Upper lobe of left lung (tissue), 4 donors: ENCODE measurements at regions not wholly inside any gene's neighbourhood (a gene's known extent, or its start where the extent isn't known, plus 50 kb on each side); places are given as distances from the start of the nearest gene placed in this dataset.

Experiments used
- EP300 ChIP-seq, 4 donors: sonication (generic); formaldehyde crosslinking; IDR thresholded peaks; one replicate each; pipeline ENCODE4 v1.5.1; 2017; ENCODE audit warnings: antibody characterized with exemption in 4 of 4, control low read depth in 2 of 4
- POLR2A ChIP-seq, 4 donors: fragments of 450-650 bp; IDR thresholded peaks; one replicate each; pipeline ENCODE4 v1.5.1; 2016 to 2017; ENCODE audit warnings: antibody characterized with exemption in 4 of 4, mild to moderate bottlenecking in 2 of 4
- POLR2AphosphoS5 ChIP-seq, 2 donors: sonication (generic); formaldehyde crosslinking; IDR thresholded peaks; one replicate each; pipeline ENCODE4 v1.5.1; 2017; ENCODE audit warnings: antibody characterized with exemption in 2 of 2
- TF ChIP-seq, protein P1 (sequence below), 6 experiments: fragments of 450-650 bp in 4 of 6; fragments of 200-600 bp in 2 of 6; sonication (generic) in 2 of 6; IDR thresholded peaks; one replicate each; pipeline ENCODE4 v1.5.1; 2016 to 2019; ENCODE audit warnings: antibody characterized with exemption in 6 of 6

- no peak for TF ChIP-seq POLR2A (IDR thresholded peaks at IDR 0.05)
- TF ChIP-seq, protein P1, sequence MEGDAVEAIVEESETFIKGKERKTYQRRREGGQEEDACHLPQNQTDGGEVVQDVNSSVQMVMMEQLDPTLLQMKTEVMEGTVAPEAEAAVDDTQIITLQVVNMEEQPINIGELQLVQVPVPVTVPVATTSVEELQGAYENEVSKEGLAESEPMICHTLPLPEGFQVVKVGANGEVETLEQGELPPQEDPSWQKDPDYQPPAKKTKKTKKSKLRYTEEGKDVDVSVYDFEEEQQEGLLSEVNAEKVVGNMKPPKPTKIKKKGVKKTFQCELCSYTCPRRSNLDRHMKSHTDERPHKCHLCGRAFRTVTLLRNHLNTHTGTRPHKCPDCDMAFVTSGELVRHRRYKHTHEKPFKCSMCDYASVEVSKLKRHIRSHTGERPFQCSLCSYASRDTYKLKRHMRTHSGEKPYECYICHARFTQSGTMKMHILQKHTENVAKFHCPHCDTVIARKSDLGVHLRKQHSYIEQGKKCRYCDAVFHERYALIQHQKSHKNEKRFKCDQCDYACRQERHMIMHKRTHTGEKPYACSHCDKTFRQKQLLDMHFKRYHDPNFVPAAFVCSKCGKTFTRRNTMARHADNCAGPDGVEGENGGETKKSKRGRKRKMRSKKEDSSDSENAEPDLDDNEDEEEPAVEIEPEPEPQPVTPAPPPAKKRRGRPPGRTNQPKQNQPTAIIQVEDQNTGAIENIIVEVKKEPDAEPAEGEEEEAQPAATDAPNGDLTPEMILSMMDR (IDR thresholded peaks at IDR 0.05) = no peak
- no peak for TF ChIP-seq EP300 (IDR thresholded peaks at IDR 0.05)
- no peak for TF ChIP-seq POLR2AphosphoS5 (IDR thresholded peaks at IDR 0.05)
Measured at GRCh38 chr4:188434643-188435042, 295.4 kb downstream of the TRIML1 start.
